Endothelial cell of umbilical vein (primary cell): ENCODE measurements at regions not wholly inside any gene's neighbourhood (a gene's known extent, or its start where the extent isn't known, plus 50 kb on each side); places are given as distances from the start of the nearest gene placed in this dataset.
"Not testable (repeated sequence)": the region's sequence is repeated elsewhere in the genome, so short reads cannot be mapped to it uniquely, and the experiment has no call there.

ENCODE experiments used
- BruUV-seq: library from RNA; stranded (reverse); fragments of 400-500 nt; replicated peaks from 2 replicates; lab custom pipeline; 2021; lab: Mats Ljungman, UMichigan
- CTCF ChIA-PET: fragments of 300-600, 350-600 bp; sonication (Branson Sonifier 250); formaldehyde crosslinking; loops from one replicate; lab custom pipeline; 2021; ENCODE audit warnings: antibody characterized with exemption, inconsistent platforms; lab: Charles Lee
- POLR2A ChIA-PET: fragments of 300-600, 350-600 bp; sonication (Branson Sonifier 250); formaldehyde crosslinking; loops from one replicate; lab custom pipeline; 2021; ENCODE audit warnings: antibody characterized with exemption, inconsistent platforms; lab: Charles Lee
- DNase-seq: peaks from one replicate; pipeline ENCODE4 v3.0.0-alpha.2; 2011; ENCODE audit warnings: low read depth, low spot score
- FAIRE-seq: peaks from 2 replicates; lab custom pipeline; 2011; peaks lifted over from hg19 to GRCh38; lab: Jason Lieb, UNC
- H2AFZ ChIP-seq: 2 replicates; pipeline ENCODE4 v1.6.0; 2012; ENCODE audit warnings: low read depth, low read length, control low read depth, inconsistent platforms
- H3K27ac ChIP-seq: 2 replicates; pipeline ENCODE4 v1.5.1; 2011; ENCODE audit warnings: low read depth, mild to moderate bottlenecking, control low read depth, low read length, moderate library complexity; ENCODE audit not compliant: insufficient read depth
- H3K27me3 ChIP-seq, 2 experiments: 2 replicates each; pipeline versions ENCODE4 v1.6.0 to v1.6.1; 2011; ENCODE audit warnings: low read length in 2 of 2, mixed read lengths in 1 of 2; ENCODE audit not compliant: control insufficient read depth in 2 of 2, insufficient read depth in 2 of 2
- H3K36me3 ChIP-seq, 2 experiments: 2 replicates in 1 of 2; 3 replicates in 1 of 2; pipeline ENCODE4 v1.5.1; 2011; ENCODE audit warnings: low read length in 2 of 2, mild to moderate bottlenecking in 1 of 2, moderate library complexity in 1 of 2; ENCODE audit not compliant: control insufficient read depth in 2 of 2, insufficient read depth in 2 of 2; ENCODE audit errors: extremely low read depth in 1 of 2
- H3K4me1 ChIP-seq: 3 replicates; pipeline ENCODE4 v1.5.1; 2011; ENCODE audit warnings: mild to moderate bottlenecking, low read length; ENCODE audit not compliant: control insufficient read depth, insufficient read depth; ENCODE audit errors: extremely low read depth
- H3K4me2 ChIP-seq: 2 replicates; pipeline ENCODE4 v1.6.1; 2011; ENCODE audit warnings: low read length, control low read depth, mixed read lengths; ENCODE audit not compliant: insufficient read depth
- H3K4me3 ChIP-seq, 3 experiments: fragments of 200-600 bp in 1 of 3; sonication (generic), shearing (Covaris generic) in 1 of 3; replicated peaks in 1 of 3; 2 replicates each; pipeline ENCODE4 v1.5.1; 2011 to 2016; ENCODE audit warnings: control low read depth in 3 of 3, low read length in 3 of 3, mild to moderate bottlenecking in 2 of 3, inconsistent platforms in 1 of 3, low read depth in 1 of 3, moderate library complexity in 1 of 3; ENCODE audit not compliant: insufficient read depth in 1 of 3
- H3K79me2 ChIP-seq: 2 replicates; pipeline ENCODE4 v1.6.0; 2012; ENCODE audit warnings: low read length, inconsistent platforms; ENCODE audit not compliant: control insufficient read depth, insufficient read depth
- H3K9ac ChIP-seq: replicated peaks from 2 replicates; pipeline ENCODE3; 2011; ENCODE audit warnings: low read length, control low read depth; ENCODE audit not compliant: insufficient read depth; ENCODE audit errors: extremely low read depth
- H3K9me1 ChIP-seq: replicated peaks from 3 replicates; pipeline ENCODE4 v1.6.0; 2011; ENCODE audit warnings: mild to moderate bottlenecking, low read length; ENCODE audit not compliant: control insufficient read depth, insufficient read depth; ENCODE audit errors: extremely low read depth
- H3K9me3 ChIP-seq: replicated peaks from 2 replicates; pipeline ENCODE4 v1.5.1; 2012; ENCODE audit warnings: low read length, inconsistent platforms; ENCODE audit not compliant: control insufficient read depth, insufficient read depth
- H4K20me1 ChIP-seq: replicated peaks from 2 replicates; pipeline ENCODE3; 2011; ENCODE audit warnings: mild to moderate bottlenecking, low read length; ENCODE audit not compliant: control insufficient read depth, insufficient read depth; ENCODE audit errors: extremely low read depth
- CTCF ChIP-seq, 2 donors: IDR thresholded peaks; 1 replicate in 1 of 2; 2 replicates in 1 of 2; pipeline ENCODE4 v1.5.1; 2011; ENCODE audit warnings: low read length in 2 of 2, mild to moderate bottlenecking in 2 of 2, moderate library complexity in 2 of 2, control low read depth in 1 of 2, inconsistent platforms in 1 of 2, low read depth in 1 of 2; ENCODE audit not compliant: insufficient read depth in 1 of 2; ENCODE audit errors: extremely low read depth in 1 of 2
- EZH2 ChIP-seq: IDR thresholded peaks from 2 replicates; pipeline ENCODE4 v1.6.1; 2012; ENCODE audit warnings: borderline replicate concordance, low read depth, mild to moderate bottlenecking, moderate library complexity, low read length, inconsistent platforms; ENCODE audit not compliant: severe bottlenecking
- FOS ChIP-seq: IDR thresholded peaks from 2 replicates; pipeline ENCODE4 v1.6.1; 2011; ENCODE audit warnings: mild to moderate bottlenecking, low read length, moderate library complexity, borderline replicate concordance; ENCODE audit not compliant: insufficient read depth
- GATA2 ChIP-seq: IDR thresholded peaks from 2 replicates; pipeline ENCODE4 v1.7.0; 2011; ENCODE audit warnings: low read depth, mild to moderate bottlenecking, moderate library complexity, mixed read lengths, low read length; ENCODE audit not compliant: insufficient read length, insufficient read depth
- JUN ChIP-seq: IDR thresholded peaks from 2 replicates; pipeline ENCODE4 v1.6.1; 2011; ENCODE audit warnings: borderline replicate concordance, low read depth; ENCODE audit not compliant: insufficient read length, insufficient read depth
- MAX ChIP-seq: IDR thresholded peaks from 2 replicates; pipeline ENCODE4 v1.6.1; 2011; ENCODE audit not compliant: insufficient read depth, insufficient read length
- MYC ChIP-seq: IDR thresholded peaks from one replicate; pipeline ENCODE4 v1.6.1; 2011; ENCODE audit warnings: mild to moderate bottlenecking, low read depth, low read length
- POLR2A ChIP-seq: IDR thresholded peaks from 2 replicates; pipeline ENCODE4 v1.6.1; 2012; ENCODE audit warnings: low read depth, mild to moderate bottlenecking, control low read depth, low read length
- POLR2AphosphoS5 ChIP-seq: IDR thresholded peaks from 2 replicates; pipeline ENCODE4 v1.6.1; 2012; ENCODE audit warnings: low read depth, mild to moderate bottlenecking, control low read depth, low read length, moderate library complexity; ENCODE audit not compliant: insufficient read depth
- dilution Hi-C: fragments of 300-500 bp; cut with MboI; formaldehyde crosslinking; loops from one replicate; pipeline ENCODE4 v1.15.0; 2019; ENCODE audit warnings: low sequenced_read_pairs; ENCODE audit not compliant: extremely low pct_ligation_motif_present
- intact Hi-C: fragments of 100-400 bp; cut with micrococcal nuclease; formaldehyde crosslinking; loops from one replicate; pipeline ENCODE4 v1.10.0; 2022

- TF ChIP-seq MAX (no peak), POLR2AphosphoS5 (no peak), EZH2 (no peak), CTCF (IDR thresholded peaks at IDR 0.05; ENCODE audit: extremely low read depth in 1 of 2, insufficient read depth in 1 of 2, low read depth in 1 of 2, low read length in 2 of 2) (no peak), FOS (no peak), POLR2A (no peak), MYC (no peak), GATA2 (no peak), JUN (no peak)
- H3K4me3 ChIP-seq: no peak overlapping the region
- no peak overlapping the region for H3K4me2 ChIP-seq
- intact Hi-C loops: no loop called here
- BruUV-seq: no TSS peak
- H3K9me3 ChIP-seq: no peaks in the 10 kb centered on the region
- no peaks in the 10 kb centered on the region for H3K9me1 ChIP-seq
- peaks cover 0 to 2% of the 10 kb centered on the region in 2 experiments for H3K27me3 ChIP-seq
- dilution Hi-C loops: no loop called here
- no peaks in the 10 kb centered on the region for H3K36me3 ChIP-seq
- no peaks in the 10 kb centered on the region for H3K79me2 ChIP-seq
- CTCF ChIA-PET: no interaction called here
- no peak for DNase-seq
- FAIRE-seq: no peak
- no peak overlapping the region for H2AFZ ChIP-seq
- POLR2A ChIA-PET: no interaction called here
- no peak overlapping the region for H3K9ac ChIP-seq
- no peaks in the 10 kb centered on the region for H3K4me1 ChIP-seq
- no peaks in the 10 kb centered on the region for H4K20me1 ChIP-seq
- H3K27ac ChIP-seq: no peak overlapping the region
Observed at GRCh38 chr11:22536071-22536470, 89.6 kb downstream of the FANCF start.

DNA sequence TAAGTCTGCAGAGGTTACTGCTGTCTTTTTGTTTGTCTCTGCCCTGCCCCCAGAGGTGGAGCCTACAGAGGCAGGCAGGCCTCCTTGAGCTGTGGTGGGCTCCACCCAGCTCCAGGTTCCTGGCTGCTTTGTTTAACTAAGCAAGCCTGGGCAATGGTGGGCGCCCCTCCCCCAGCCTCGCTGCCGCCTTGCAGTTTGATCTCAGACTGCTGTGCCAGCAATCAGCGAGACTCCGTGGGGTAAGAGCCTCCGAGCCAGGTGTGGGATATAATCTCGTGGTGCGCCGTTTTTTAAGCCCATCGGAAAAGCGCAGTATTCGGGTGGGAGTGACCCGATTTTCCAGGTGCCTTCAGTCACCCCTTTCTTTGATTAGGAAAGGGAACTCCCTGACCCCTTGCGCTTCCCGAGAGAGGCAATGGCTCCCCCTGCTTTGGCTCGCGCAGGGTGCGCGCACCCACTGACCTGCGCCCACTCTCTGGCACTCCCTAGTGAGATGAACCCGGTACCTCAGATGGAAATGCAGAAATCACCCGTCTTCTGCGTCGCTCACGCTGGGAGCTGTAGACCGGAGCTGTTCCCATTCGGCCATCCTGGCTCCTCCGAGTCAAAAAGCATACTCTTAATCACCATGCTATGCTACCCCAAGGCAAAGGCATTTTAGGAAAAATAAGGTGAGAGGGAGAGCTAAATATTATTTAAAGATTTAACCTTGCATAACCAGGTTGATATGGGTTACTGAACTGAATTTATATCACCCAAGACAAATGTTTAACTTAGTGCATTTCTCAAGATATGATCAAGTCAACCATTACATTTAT, 96.8 kb downstream of the FANCF start:
- BruUV-seq, POLR2A ChIA-PET, H3K4me1 ChIP-seq, H3K27ac ChIP-seq, H3K4me3 ChIP-seq, dilution Hi-C loops, H3K9ac ChIP-seq, H3K27me3 ChIP-seq, H2AFZ ChIP-seq, intact Hi-C loops, H3K36me3 ChIP-seq, H3K9me1 ChIP-seq, CTCF ChIA-PET, H3K9me3 ChIP-seq, H3K4me2 ChIP-seq, H4K20me1 ChIP-seq, FAIRE-seq, H3K79me2 ChIP-seq, DNase-seq: not testable (repeated sequence)
